H1 (cell line): ENCODE measurements at regions not wholly inside any gene's neighbourhood (a gene's known extent, or its start where the extent isn't known, plus 50 kb on each side); places are given as distances from the start of the nearest gene placed in this dataset.

Source experiments
- CTCF ChIA-PET: fragments of 300-600 bp; sonication (Branson Sonifier 250); formaldehyde crosslinking; loops from one replicate; lab custom pipeline; 2021; ENCODE audit not compliant: partially characterized antibody; lab: Charles Lee
- POLR2A ChIA-PET: fragments of 300-600 bp; sonication (Branson Sonifier 250); formaldehyde crosslinking; loops from one replicate; lab custom pipeline; 2021; ENCODE audit warnings: inconsistent platforms; ENCODE audit not compliant: partially characterized antibody; lab: Charles Lee
- DNase-seq, 2 experiments: peaks; one replicate each; pipeline versions ENCODE4 v3.0.0 to v3.0.0-alpha.2; 2010 to 2022; ENCODE audit warnings: low spot score in 2 of 2, low read depth in 1 of 2, mixed read lengths in 1 of 2
- FAIRE-seq: peaks from 2 replicates; lab custom pipeline; 2011; peaks lifted over from hg19 to GRCh38; lab: Jason Lieb, UNC
- H2AFZ ChIP-seq: 2 replicates; pipeline ENCODE4 v1.8.1; 2012; ENCODE audit warnings: low read length, inconsistent platforms
- H2AK5ac ChIP-seq: 2 replicates; pipeline ENCODE4 v1.6.1; 2013; ENCODE audit warnings: low read depth, low read length
- H2BK120ac ChIP-seq: replicated peaks from 2 replicates; pipeline ENCODE3; 2013; ENCODE audit warnings: low read depth, low read length, inconsistent platforms
- H2BK12ac ChIP-seq: 2 replicates; pipeline ENCODE4 v1.6.1; 2013; ENCODE audit warnings: low read depth, low read length
- H2BK15ac ChIP-seq: 2 replicates; pipeline ENCODE4 v1.6.1; 2013; ENCODE audit warnings: low read length
- H2BK20ac ChIP-seq: 2 replicates; pipeline ENCODE4 v1.6.1; 2013; ENCODE audit warnings: low read length
- H2BK5ac ChIP-seq: 2 replicates; pipeline ENCODE4 v1.6.1; 2013; ENCODE audit warnings: low read depth, low read length
- H3K14ac ChIP-seq: 2 replicates; pipeline ENCODE4 v1.6.1; 2013; ENCODE audit warnings: inconsistent platforms; ENCODE audit not compliant: insufficient read length
- H3K18ac ChIP-seq: 2 replicates; pipeline ENCODE4 v1.6.1; 2013; ENCODE audit warnings: low read length; ENCODE audit errors: extremely low read depth
- H3K23ac ChIP-seq: 2 replicates; pipeline ENCODE4 v1.6.1; 2013; ENCODE audit warnings: inconsistent platforms; ENCODE audit not compliant: insufficient read length
- H3K23me2 ChIP-seq: 2 replicates; pipeline ENCODE4 v1.6.1; 2013; ENCODE audit warnings: low read depth, low read length
- H3K27ac ChIP-seq: 2 replicates; pipeline ENCODE4 v1.6.1; 2011; ENCODE audit warnings: low read depth, low read length, inconsistent platforms
- H3K27me3 ChIP-seq, 4 experiments: replicated peaks in 1 of 4; 1 replicate in 1 of 4; 2 replicates in 3 of 4; pipeline versions ENCODE4 v1.6.1 to v1.8.1; 2011 to 2013; ENCODE audit warnings: low read length in 3 of 4, mild to moderate bottlenecking in 3 of 4, inconsistent platforms in 2 of 4, mixed read lengths in 2 of 4, moderate library complexity in 1 of 4; ENCODE audit not compliant: control insufficient read depth in 3 of 4, insufficient read depth in 3 of 4; ENCODE audit errors: extremely low read depth in 1 of 4
- H3K36me3 ChIP-seq, 4 experiments: 2 replicates each; pipeline versions ENCODE4 v1.6.1 to v1.8.1; 2011 to 2013; ENCODE audit warnings: mild to moderate bottlenecking in 4 of 4, low read length in 3 of 4, moderate library complexity in 2 of 4, control low read depth in 1 of 4, inconsistent platforms in 1 of 4; ENCODE audit not compliant: insufficient read depth in 4 of 4, control insufficient read depth in 2 of 4
- H3K4ac ChIP-seq: replicated peaks from 2 replicates; pipeline ENCODE3; 2013; ENCODE audit warnings: low read length, low read depth, mixed read lengths, inconsistent platforms; ENCODE audit not compliant: insufficient read length
- H3K4me1 ChIP-seq, 4 experiments: replicated peaks in 1 of 4; 1 replicate in 1 of 4; 2 replicates in 3 of 4; pipeline versions ENCODE4 v1.6.1 to v1.8.1; 2011 to 2013; ENCODE audit warnings: low read length in 3 of 4, inconsistent platforms in 2 of 4, mixed read lengths in 1 of 4; ENCODE audit not compliant: insufficient read depth in 4 of 4, control insufficient read depth in 3 of 4
- H3K4me2 ChIP-seq, 2 experiments: 2 replicates each; pipeline versions ENCODE4 v1.6.1 to v1.8.1; 2011 to 2013; ENCODE audit warnings: low read depth in 2 of 2, low read length in 2 of 2, control low read depth in 1 of 2, inconsistent platforms in 1 of 2, mild to moderate bottlenecking in 1 of 2; ENCODE audit not compliant: insufficient read depth in 1 of 2
- H3K4me3 ChIP-seq, 4 experiments: fragments of 200-600, 300-600 bp in 1 of 4; sonication (generic), shearing (Covaris generic), sonication (Bioruptor Twin) in 1 of 4; 2 replicates each; pipeline versions ENCODE4 v1.5.1 to v1.8.1; 2011 to 2016; ENCODE audit warnings: low read length in 4 of 4, low read depth in 3 of 4, control low read depth in 2 of 4, inconsistent platforms in 2 of 4, mild to moderate bottlenecking in 2 of 4, mixed read lengths in 1 of 4, moderate library complexity in 1 of 4; ENCODE audit not compliant: insufficient read depth in 2 of 4; ENCODE audit errors: extremely low read depth in 1 of 4
- H3K56ac ChIP-seq: replicated peaks from 2 replicates; pipeline ENCODE3; 2013; ENCODE audit warnings: low read depth, mild to moderate bottlenecking, mixed read lengths, low read length, inconsistent platforms; ENCODE audit not compliant: insufficient read length
- H3K79me1 ChIP-seq: 2 replicates; pipeline ENCODE4 v1.6.1; 2013; ENCODE audit warnings: low read depth, low read length, control low read depth
- H3K79me2 ChIP-seq, 2 experiments: 2 replicates each; pipeline versions ENCODE4 v1.6.1 to v1.8.1; 2012 to 2013; ENCODE audit warnings: low read length in 2 of 2, mild to moderate bottlenecking in 2 of 2, inconsistent platforms in 1 of 2; ENCODE audit not compliant: insufficient read depth in 2 of 2, control insufficient read depth in 1 of 2
- H3K9ac ChIP-seq, 4 experiments: replicated peaks in 1 of 4; 1 replicate in 1 of 4; 2 replicates in 3 of 4; pipeline versions ENCODE4 v1.6.1 to v1.8.1; 2011 to 2013; ENCODE audit warnings: low read depth in 3 of 4, low read length in 3 of 4, control low read depth in 2 of 4, mild to moderate bottlenecking in 2 of 4, moderate library complexity in 2 of 4, inconsistent platforms in 1 of 4; ENCODE audit errors: extremely low read depth in 1 of 4
- H3K9me3 ChIP-seq, 2 experiments: 2 replicates each; pipeline versions ENCODE4 v1.6.1 to v1.8.1; 2012 to 2013; ENCODE audit warnings: mild to moderate bottlenecking in 2 of 2, moderate library complexity in 2 of 2, control low read depth in 1 of 2, inconsistent platforms in 1 of 2, low read depth in 1 of 2, low read length in 1 of 2, mixed read lengths in 1 of 2; ENCODE audit not compliant: insufficient read depth in 2 of 2
- H4K20me1 ChIP-seq, 2 experiments: replicated peaks in 1 of 2; 2 replicates each; pipeline versions ENCODE3 to v1.8.1; 2011 to 2013; ENCODE audit warnings: inconsistent platforms in 2 of 2, low read length in 2 of 2, mild to moderate bottlenecking in 1 of 2; ENCODE audit not compliant: insufficient read depth in 2 of 2, control insufficient read depth in 1 of 2
- H4K5ac ChIP-seq: 2 replicates; pipeline ENCODE4 v1.6.1; 2013; ENCODE audit warnings: low read length, low read depth, mixed read lengths, inconsistent platforms; ENCODE audit not compliant: insufficient read length
- H4K8ac ChIP-seq: 2 replicates; pipeline ENCODE4 v1.8.0; 2013; ENCODE audit warnings: mild to moderate bottlenecking, moderate library complexity, low read length, inconsistent platforms; ENCODE audit not compliant: insufficient read depth; ENCODE audit errors: extremely low read depth
- H4K91ac ChIP-seq: replicated peaks from 2 replicates; pipeline ENCODE3; 2013; ENCODE audit warnings: low read length, mixed read lengths, inconsistent platforms; ENCODE audit not compliant: insufficient read length
- ASH2L ChIP-seq: fragments of 200-600, 300-600 bp; sonication (generic); IDR thresholded peaks from one replicate; pipeline ENCODE4 v1.7.1; 2017; ENCODE audit warnings: low read length
- ATF2 ChIP-seq: IDR thresholded peaks from 2 replicates; pipeline ENCODE4 v1.6.1; 2012; ENCODE audit warnings: low read length, inconsistent platforms
- BACH1 ChIP-seq: IDR thresholded peaks from 2 replicates; pipeline ENCODE4 v1.6.1; 2012; ENCODE audit warnings: low read length, improper control_type of control experiment
- CBX5 ChIP-seq: fragments of 300-800, 300-1000 bp; sonication (generic); IDR thresholded peaks from 2 replicates; pipeline ENCODE4 v1.7.1; 2016; ENCODE audit warnings: antibody characterized with exemption, low read length, low read depth
- CREB1 ChIP-seq: IDR thresholded peaks from 2 replicates; pipeline ENCODE4 v1.6.1; 2012; ENCODE audit warnings: inconsistent platforms
- FOSL1 ChIP-seq: IDR thresholded peaks from 2 replicates; pipeline ENCODE4 v1.6.1; 2011; ENCODE audit warnings: mild to moderate bottlenecking, low read depth, low read length, moderate library complexity; ENCODE audit not compliant: insufficient read depth
- KDM5A ChIP-seq: fragments of 200-600 bp; IDR thresholded peaks from 2 replicates; pipeline ENCODE4 v1.7.1; 2012; ENCODE audit warnings: mild to moderate bottlenecking, low read length, inconsistent platforms, mixed read lengths
- MAX ChIP-seq: IDR thresholded peaks from 2 replicates; pipeline ENCODE4 v1.6.1; 2012; ENCODE audit warnings: inconsistent platforms
- SRF ChIP-seq: IDR thresholded peaks from 2 replicates; pipeline ENCODE4 v1.6.1; 2011; ENCODE audit warnings: mild to moderate bottlenecking, low read depth, low read length, moderate library complexity
- SUZ12 ChIP-seq: fragments of 200-600 bp; sonication (generic); IDR thresholded peaks from 2 replicates; pipeline ENCODE4 v1.6.1; 2012; ENCODE audit warnings: mild to moderate bottlenecking, inconsistent platforms, low read length, moderate library complexity, mixed read lengths
- TAF1 ChIP-seq: IDR thresholded peaks from 2 replicates; pipeline ENCODE4 v1.6.1; 2011; ENCODE audit warnings: mild to moderate bottlenecking, low read depth, low read length
- TAF7 ChIP-seq: optimal IDR thresholded peaks from 2 replicates; pipeline ENCODE3; 2011; ENCODE audit warnings: low read depth, mild to moderate bottlenecking, inconsistent platforms, low read length, moderate library complexity, borderline replicate concordance
- YY1 ChIP-seq: IDR thresholded peaks from 2 replicates; pipeline ENCODE4 v1.6.1; 2011; ENCODE audit warnings: low read depth, mild to moderate bottlenecking, low read length
- WGBS, 2 experiments: shearing (Covaris generic) in 1 of 2; methylation state at CpG; one replicate each; pipeline versions ENCODE4 v1.1.6 to v1.1.7; 2013 to 2015; ENCODE audit warnings: low lambda C conversion rate in 2 of 2, mixed read lengths in 2 of 2, inconsistent platforms in 1 of 2, low coverage in 1 of 2, missing lambda C conversion rate in 1 of 2; ENCODE audit not compliant: insufficient replicate concordance in 2 of 2, insufficient coverage in 1 of 2, insufficient read length in 1 of 2; ENCODE audit errors: extremely low coverage in 1 of 2, missing lambda C conversion rate in 1 of 2; 5-methylcytosine and 5-hydroxymethylcytosine counted together

GRCh38 chr1:29624320-29625083 is 388.2 kb downstream of the PTPRU start:
- Histone ChIP-seq H2BK12ac (no peak overlapping the region), H2AFZ (no peak overlapping the region), H3K4me3 (no peak overlapping the region), H2BK15ac (no peak overlapping the region), H3K9ac (no peak overlapping the region), H3K4ac (no peak overlapping the region), H3K27ac (no peak overlapping the region), H3K36me3 (no peaks in the 10 kb centered on the region), H4K91ac (no peak overlapping the region), H3K9me3 (no peaks in the 10 kb centered on the region), H3K27me3 (no peaks in the 10 kb centered on the region), H2AK5ac (no peak overlapping the region), H3K79me2 (no peaks in the 10 kb centered on the region), H3K4me2 (no peak overlapping the region), H3K23me2 (no peaks in the 10 kb centered on the region), H3K18ac (0 out of 2 replicates have a peak overlapping the region, but pooled peaks have one; percentile 0), H4K8ac (no peak overlapping the region), H3K56ac (no peak overlapping the region), H2BK20ac (no peak overlapping the region), H3K79me1 (no peaks in the 10 kb centered on the region), H4K5ac (no peak overlapping the region), H2BK120ac (no peak overlapping the region), H4K20me1 (no peaks in the 10 kb centered on the region), H3K4me1 (no peaks in the 10 kb centered on the region), H3K23ac (no peak overlapping the region), H2BK5ac (no peak overlapping the region), H3K14ac (no peak overlapping the region)
- FAIRE-seq (no peak), DNase-seq (no peak)
- WGBS, 2 experiments = 87% methylated on average over 9 of the region's 9 CpGs; no CpG with 5 or more reads in 1 of the 2 experiments
- POLR2A ChIA-PET = no interaction called here
- CTCF ChIA-PET = interaction anchor here (1.2 kb wide), 1 partner anchor 24 kb away, joined by 3 read pairs; no protein-coding TSS in a partner anchor
- TF ChIP-seq KDM5A = no peak
- TF ChIP-seq SRF = no peak
- TF ChIP-seq MAX = no peak
- TF ChIP-seq YY1 = no peak
- TF ChIP-seq ATF2 = no peak
- no peak for TF ChIP-seq FOSL1
- TF ChIP-seq CREB1 = no peak
- no peak for TF ChIP-seq CBX5
- no peak for TF ChIP-seq ASH2L
- no peak for TF ChIP-seq TAF7
- no peak for TF ChIP-seq BACH1
- no peak for TF ChIP-seq SUZ12
- no peak for TF ChIP-seq TAF1
